Fibroblast of lung (primary cell): ENCODE measurements at regions not wholly inside any gene's neighbourhood (a gene's known extent, or its start where the extent isn't known, plus 50 kb on each side); places are given as distances from the start of the nearest gene placed in this dataset.

Experiments
- DNase-seq, 2 donors: peaks; one replicate each; pipeline versions ENCODE4 v3.0.0 to v3.0.0-alpha.2; 2010; ENCODE audit warnings: low read depth in 2 of 2
- H2AFZ ChIP-seq: 2 replicates; pipeline ENCODE4 v1.5.1; 2012; ENCODE audit warnings: low read length, control low read depth, inconsistent platforms
- H3K27ac ChIP-seq: 2 replicates; pipeline ENCODE4 v1.5.1; 2011; ENCODE audit warnings: low read length, control low read depth; ENCODE audit not compliant: insufficient read depth
- H3K27me3 ChIP-seq: 2 replicates; pipeline ENCODE4 v1.5.1; 2011; ENCODE audit warnings: mild to moderate bottlenecking, low read length; ENCODE audit not compliant: control insufficient read depth, insufficient read depth
- H3K36me3 ChIP-seq: 2 replicates; pipeline ENCODE4 v1.5.1; 2011; ENCODE audit warnings: low read length; ENCODE audit not compliant: control insufficient read depth, insufficient read depth
- H3K4me1 ChIP-seq: 2 replicates; pipeline ENCODE4 v1.5.1; 2011; ENCODE audit warnings: low read length; ENCODE audit not compliant: control insufficient read depth, insufficient read depth; ENCODE audit errors: extremely low read depth
- H3K4me2 ChIP-seq: 2 replicates; pipeline ENCODE4 v1.5.1; 2011; ENCODE audit warnings: low read length, control low read depth; ENCODE audit not compliant: insufficient read depth; ENCODE audit errors: extremely low read depth
- H3K4me3 ChIP-seq, 4 experiments: fragments of 200-600 bp in 1 of 4; sonication (generic) in 1 of 4; replicated peaks in 1 of 4; 2 replicates each; pipeline ENCODE4 v1.5.1; 2011 to 2016; ENCODE audit warnings: low read length in 4 of 4, low read depth in 3 of 4, mild to moderate bottlenecking in 3 of 4, control low read depth in 2 of 4, inconsistent platforms in 1 of 4, mixed read lengths in 1 of 4; ENCODE audit not compliant: insufficient read depth in 1 of 4; ENCODE audit errors: control extremely low read depth in 1 of 4
- H3K79me2 ChIP-seq: 2 replicates; pipeline ENCODE4 v1.5.1; 2012; ENCODE audit warnings: mild to moderate bottlenecking, low read length, inconsistent platforms; ENCODE audit not compliant: control insufficient read depth, insufficient read depth
- H3K9ac ChIP-seq: 2 replicates; pipeline ENCODE4 v1.5.1; 2011; ENCODE audit warnings: mild to moderate bottlenecking, low read length, control low read depth; ENCODE audit not compliant: insufficient read depth
- H3K9me3 ChIP-seq: 2 replicates; pipeline ENCODE4 v1.5.1; 2012; ENCODE audit warnings: low read depth, low read length; ENCODE audit not compliant: control insufficient read depth, insufficient read depth
- H4K20me1 ChIP-seq: 2 replicates; pipeline ENCODE4 v1.5.1; 2011; ENCODE audit warnings: low read length; ENCODE audit not compliant: control insufficient read depth, insufficient read depth; ENCODE audit errors: extremely low read depth
- EZH2 ChIP-seq: IDR thresholded peaks from 2 replicates; pipeline ENCODE4 v1.5.1; 2012; ENCODE audit warnings: low read length, control low read depth, mild to moderate bottlenecking; ENCODE audit errors: missing control alignments
- TF ChIP-seq, protein P1 (sequence below), 2 donors: IDR thresholded peaks in 1 of 2; conservative IDR thresholded peaks in 1 of 2; 1 replicate in 1 of 2; 2 replicates in 1 of 2; pipeline ENCODE4 v1.5.1; 2011 to 2012; ENCODE audit warnings: low read length in 2 of 2, control low read depth in 1 of 2, inconsistent platforms in 1 of 2, low read depth in 1 of 2, mild to moderate bottlenecking in 1 of 2

- TF ChIP-seq, protein P1, sequence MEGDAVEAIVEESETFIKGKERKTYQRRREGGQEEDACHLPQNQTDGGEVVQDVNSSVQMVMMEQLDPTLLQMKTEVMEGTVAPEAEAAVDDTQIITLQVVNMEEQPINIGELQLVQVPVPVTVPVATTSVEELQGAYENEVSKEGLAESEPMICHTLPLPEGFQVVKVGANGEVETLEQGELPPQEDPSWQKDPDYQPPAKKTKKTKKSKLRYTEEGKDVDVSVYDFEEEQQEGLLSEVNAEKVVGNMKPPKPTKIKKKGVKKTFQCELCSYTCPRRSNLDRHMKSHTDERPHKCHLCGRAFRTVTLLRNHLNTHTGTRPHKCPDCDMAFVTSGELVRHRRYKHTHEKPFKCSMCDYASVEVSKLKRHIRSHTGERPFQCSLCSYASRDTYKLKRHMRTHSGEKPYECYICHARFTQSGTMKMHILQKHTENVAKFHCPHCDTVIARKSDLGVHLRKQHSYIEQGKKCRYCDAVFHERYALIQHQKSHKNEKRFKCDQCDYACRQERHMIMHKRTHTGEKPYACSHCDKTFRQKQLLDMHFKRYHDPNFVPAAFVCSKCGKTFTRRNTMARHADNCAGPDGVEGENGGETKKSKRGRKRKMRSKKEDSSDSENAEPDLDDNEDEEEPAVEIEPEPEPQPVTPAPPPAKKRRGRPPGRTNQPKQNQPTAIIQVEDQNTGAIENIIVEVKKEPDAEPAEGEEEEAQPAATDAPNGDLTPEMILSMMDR (conservative IDR thresholded peaks at IDR 0.05 in 1 of 2, IDR thresholded peaks at IDR 0.05 in 1 of 2; ENCODE audit: low read depth in 1 of 2, low read length in 2 of 2): no peak
- no peak for TF ChIP-seq EZH2
- H3K4me3 ChIP-seq: no peak overlapping the region
- no peaks in the 10 kb centered on the region for H3K79me2 ChIP-seq
- no peak overlapping the region for H3K9ac ChIP-seq
- no peaks in the 10 kb centered on the region for H3K9me3 ChIP-seq
- no peak overlapping the region for H3K27ac ChIP-seq
- no peak overlapping the region for H2AFZ ChIP-seq
- H3K36me3 ChIP-seq: no peaks in the 10 kb centered on the region
- DNase-seq: no peak
- no peaks in the 10 kb centered on the region for H3K27me3 ChIP-seq
- no peaks in the 10 kb centered on the region for H3K4me1 ChIP-seq
- no peak overlapping the region for H3K4me2 ChIP-seq
- no peaks in the 10 kb centered on the region for H4K20me1 ChIP-seq
These were observed 291.7 kb upstream of the MAF start for GRCh38 chr16:79892278-79892677.

DNA sequence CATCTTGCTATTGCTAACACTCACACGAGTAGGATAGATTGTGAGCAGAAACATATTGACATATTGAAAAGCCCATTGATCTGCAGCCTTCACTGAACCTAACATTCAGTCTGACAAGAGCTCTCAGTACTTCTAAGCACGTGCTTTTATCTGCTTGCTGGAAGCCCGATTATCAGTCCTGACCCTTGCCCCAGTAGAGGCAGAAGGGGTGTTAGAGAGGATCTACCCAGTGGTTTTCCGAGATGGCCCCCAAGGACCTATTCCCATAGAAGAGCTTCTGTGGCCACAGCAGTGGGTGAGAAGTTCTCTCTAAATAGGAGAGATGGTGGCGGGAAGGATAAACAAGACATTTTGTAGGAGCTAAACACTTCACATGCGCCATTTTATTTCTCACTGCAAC lies 290.9 kb upstream of the MAF start:
- no peak for TF ChIP-seq EZH2
- TF ChIP-seq, protein P1 (conservative IDR thresholded peaks at IDR 0.05 in 1 of 2, IDR thresholded peaks at IDR 0.05 in 1 of 2; ENCODE audit: low read depth in 1 of 2, low read length in 2 of 2): no peak
- H3K9ac ChIP-seq: no peak overlapping the region
- H3K36me3 ChIP-seq: no peaks in the 10 kb centered on the region
- H3K9me3 ChIP-seq: no peaks in the 10 kb centered on the region
- H3K27me3 ChIP-seq: no peaks in the 10 kb centered on the region
- H3K4me3 ChIP-seq: no peak overlapping the region
- no peak overlapping the region for H3K27ac ChIP-seq
- no peaks in the 10 kb centered on the region for H4K20me1 ChIP-seq
- H3K79me2 ChIP-seq: no peaks in the 10 kb centered on the region
- no peak for DNase-seq
- no peak overlapping the region for H3K4me2 ChIP-seq
- no peak overlapping the region for H2AFZ ChIP-seq
- no peaks in the 10 kb centered on the region for H3K4me1 ChIP-seq

GRCh38 chr16:79887541-79888540 lies 287.3 kb upstream of the MAF start:
- Histone ChIP-seq H3K4me2 (no peak overlapping the region), H3K79me2 (no peaks in the 10 kb centered on the region), H3K4me1 (no peaks in the 10 kb centered on the region), H3K9me3 (no peaks in the 10 kb centered on the region), H3K36me3 (no peaks in the 10 kb centered on the region), H3K27me3 (no peaks in the 10 kb centered on the region), H2AFZ (no peak overlapping the region), H3K4me3 (no peak overlapping the region), H4K20me1 (no peaks in the 10 kb centered on the region), H3K27ac (no peak overlapping the region), H3K9ac (no peak overlapping the region)
- TF ChIP-seq, protein P1 (conservative IDR thresholded peaks at IDR 0.05 in 1 of 2, IDR thresholded peaks at IDR 0.05 in 1 of 2; ENCODE audit: low read depth in 1 of 2, low read length in 2 of 2): no peak
- TF ChIP-seq EZH2: no peak
- no peak for DNase-seq
